GM13976 (cell line): ENCODE measurements at regions not wholly inside any gene's neighbourhood (a gene's known extent, or its start where the extent isn't known, plus 50 kb on each side); places are given as distances from the start of the nearest gene placed in this dataset.

Experiments used
- DNase-seq: peaks from one replicate; pipeline ENCODE4 v3.0.0; 2012; ENCODE audit warnings: low spot score
- in situ Hi-C: fragments of 300-500 bp; cut with MboI; formaldehyde crosslinking; loops from one replicate; pipeline ENCODE4 v1.12.0; 2022; ENCODE audit warnings: low sequenced_read_pairs, mixed read lengths, inconsistent platforms; ENCODE audit not compliant: unreplicated experiment
- TF ChIP-seq, protein P1 (sequence below): IDR thresholded peaks from 2 replicates; pipeline ENCODE4 v1.5.1; 2012; ENCODE audit warnings: borderline replicate concordance, mild to moderate bottlenecking; ENCODE audit not compliant: insufficient read depth; ENCODE audit errors: extremely low read depth, missing control alignments, control extremely low read depth

- DNase-seq, result no peak
- TF ChIP-seq, protein P1, sequence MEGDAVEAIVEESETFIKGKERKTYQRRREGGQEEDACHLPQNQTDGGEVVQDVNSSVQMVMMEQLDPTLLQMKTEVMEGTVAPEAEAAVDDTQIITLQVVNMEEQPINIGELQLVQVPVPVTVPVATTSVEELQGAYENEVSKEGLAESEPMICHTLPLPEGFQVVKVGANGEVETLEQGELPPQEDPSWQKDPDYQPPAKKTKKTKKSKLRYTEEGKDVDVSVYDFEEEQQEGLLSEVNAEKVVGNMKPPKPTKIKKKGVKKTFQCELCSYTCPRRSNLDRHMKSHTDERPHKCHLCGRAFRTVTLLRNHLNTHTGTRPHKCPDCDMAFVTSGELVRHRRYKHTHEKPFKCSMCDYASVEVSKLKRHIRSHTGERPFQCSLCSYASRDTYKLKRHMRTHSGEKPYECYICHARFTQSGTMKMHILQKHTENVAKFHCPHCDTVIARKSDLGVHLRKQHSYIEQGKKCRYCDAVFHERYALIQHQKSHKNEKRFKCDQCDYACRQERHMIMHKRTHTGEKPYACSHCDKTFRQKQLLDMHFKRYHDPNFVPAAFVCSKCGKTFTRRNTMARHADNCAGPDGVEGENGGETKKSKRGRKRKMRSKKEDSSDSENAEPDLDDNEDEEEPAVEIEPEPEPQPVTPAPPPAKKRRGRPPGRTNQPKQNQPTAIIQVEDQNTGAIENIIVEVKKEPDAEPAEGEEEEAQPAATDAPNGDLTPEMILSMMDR, result no peak
- in situ Hi-C loops, result no loop called here
These were observed 199.4 kb upstream of the NRIP1 start for GRCh38 chr21:15264084-15264665.

DNA sequence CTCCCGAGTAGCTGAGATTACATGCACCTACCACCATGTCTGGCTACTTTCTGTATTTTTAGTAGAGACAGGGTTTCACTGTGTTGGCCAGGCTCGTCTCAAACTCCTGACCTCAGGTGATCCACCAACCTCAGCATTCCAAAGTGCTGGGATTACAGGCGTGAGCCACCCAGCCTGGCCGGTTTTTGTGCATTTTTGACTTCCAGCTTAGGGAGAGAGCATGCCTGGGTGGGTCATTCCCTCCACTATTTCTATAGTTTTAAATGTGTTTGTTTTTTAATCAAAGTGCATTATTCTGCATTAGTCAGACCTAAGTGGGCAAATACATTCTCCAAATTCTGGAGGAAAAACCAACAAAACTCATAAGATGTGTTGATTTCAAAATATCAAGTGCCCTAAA, 207.4 kb upstream of the NRIP1 start:
- no peak for DNase-seq
- in situ Hi-C loops, result no loop called here

DNA sequence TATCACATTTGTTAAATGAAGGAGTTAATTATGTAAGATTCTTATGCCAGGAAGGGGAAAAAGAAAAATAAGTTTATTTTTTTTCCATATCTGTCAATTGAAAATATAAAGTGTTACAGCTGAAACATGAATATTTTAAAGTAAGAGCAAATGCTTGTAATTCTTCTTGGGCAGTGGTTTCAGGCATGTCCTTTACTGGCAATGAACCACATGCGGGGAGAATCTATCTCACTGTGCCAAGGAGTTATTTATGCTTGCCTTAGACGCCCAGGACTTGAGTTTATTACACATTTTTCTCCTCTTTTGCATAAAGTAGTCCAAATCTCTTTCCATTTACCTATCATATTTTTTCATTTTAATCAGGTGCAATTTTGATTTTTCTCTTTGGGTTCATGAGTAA, 207.8 kb upstream of the NRIP1 start:
- TF ChIP-seq, protein P1, result no peak
- in situ Hi-C loops, result no loop called here
- no peak for DNase-seq

More for the DNA sequence above, 207.4 kb upstream of the NRIP1 start:
- TF ChIP-seq, protein P1, result no peak

DNA sequence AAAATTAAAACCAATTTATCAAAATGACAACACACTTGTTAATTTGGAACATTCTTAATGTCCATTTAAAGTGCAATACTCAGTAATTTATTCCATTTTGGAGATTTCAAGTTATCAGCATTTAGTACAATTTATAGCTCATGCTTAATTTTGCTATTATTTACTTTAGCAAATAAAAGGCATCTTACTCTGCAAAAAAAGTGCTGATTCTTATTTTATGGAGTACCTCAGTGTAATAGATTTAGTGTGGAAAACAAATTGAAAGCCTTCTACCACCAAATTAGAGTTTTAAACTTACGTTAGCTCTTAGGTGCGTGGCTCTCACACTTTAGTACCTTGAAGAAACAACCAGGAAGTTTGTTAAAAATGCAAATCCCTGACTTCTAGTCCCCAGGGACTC, 208.4 kb upstream of the NRIP1 start:
- DNase-seq, result no peak
- TF ChIP-seq, protein P1, result no peak
- in situ Hi-C loops, result no loop called here

DNA sequence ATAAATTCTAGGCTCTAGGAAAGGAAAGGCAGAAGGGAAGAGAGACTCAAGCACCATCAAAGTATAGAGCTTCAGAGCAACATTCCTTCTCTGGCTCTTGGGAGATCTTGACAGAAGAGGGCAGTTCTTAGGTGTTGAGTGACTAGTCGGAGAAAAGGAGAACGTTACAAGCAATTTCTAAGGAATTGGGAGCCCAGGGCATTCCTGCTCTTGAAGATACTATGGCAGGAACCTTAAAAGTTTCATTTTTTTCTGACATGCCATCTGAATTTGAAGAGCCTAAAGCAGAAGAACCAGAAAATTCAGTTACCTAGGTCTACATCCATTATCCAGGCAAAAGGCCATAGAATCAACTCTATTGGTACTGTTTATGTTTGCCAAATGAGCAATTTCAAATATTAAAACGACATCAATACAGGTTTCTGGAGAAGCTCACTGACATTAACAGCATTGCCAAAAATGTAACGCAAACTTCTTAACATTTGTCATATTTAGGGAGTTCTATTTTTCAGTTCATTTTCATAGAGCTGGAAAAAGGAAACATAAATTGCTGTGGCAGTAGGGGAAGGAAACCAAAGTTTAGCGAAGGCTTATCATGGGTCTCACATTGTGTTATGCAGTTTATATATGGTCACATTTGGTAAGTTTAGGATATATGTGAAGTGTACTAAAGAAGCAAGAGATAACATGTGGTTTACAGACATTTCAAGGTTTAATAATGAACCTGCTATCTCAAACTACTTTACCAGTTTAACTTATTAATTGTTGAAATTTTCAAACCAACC, 210.1 kb upstream of the NRIP1 start:
- TF ChIP-seq, protein P1, result no peak
- in situ Hi-C loops, result no loop called here
- no peak for DNase-seq

- in situ Hi-C loops, result no loop called here
- TF ChIP-seq, protein P1, result no peak
- no peak for DNase-seq
These were observed 210.9 kb upstream of the NRIP1 start for GRCh38 chr21:15275615-15276235.
